Right cardiac atrium (tissue), 5 donors: ENCODE measurements at regions not wholly inside any gene's neighbourhood (a gene's known extent, or its start where the extent isn't known, plus 50 kb on each side); places are given as distances from the start of the nearest gene placed in this dataset.
"Not testable (repeated sequence)": the region's sequence is repeated elsewhere in the genome, so short reads cannot be mapped to it uniquely, and the experiment has no call there.

Experiments
- ATAC-seq, 2 donors: fragments of 200-7000 bp; cut with Tn5 transposase; one replicate each; pipeline versions ENCODE4 v1.8.0 to v1.9.1; 2020; ENCODE audit warnings: moderate library complexity in 2 of 2, mild to moderate bottlenecking in 1 of 2
- DNase-seq, 3 donors: peaks; one replicate each; pipeline ENCODE4 v3.0.0-alpha.2; 2020
- H3K27ac ChIP-seq: one replicate; pipeline ENCODE4 v1.5.1; 2013; ENCODE audit warnings: mild to moderate bottlenecking, low read length, control low read depth, moderate library complexity
- H3K27me3 ChIP-seq: one replicate; pipeline ENCODE4 v1.6.1; 2013; ENCODE audit not compliant: control insufficient read depth, insufficient read depth
- H3K4me1 ChIP-seq: one replicate; pipeline ENCODE4 v1.6.1; 2013; ENCODE audit warnings: low read length; ENCODE audit not compliant: control insufficient read depth, insufficient read depth
- H3K4me3 ChIP-seq: one replicate; pipeline ENCODE4 v1.5.1; 2013; ENCODE audit warnings: low read length, control low read depth
- H3K9me3 ChIP-seq: one replicate; pipeline ENCODE4 v1.6.1; 2013; ENCODE audit warnings: low read length; ENCODE audit not compliant: control insufficient read depth
- WGBS: extraction: QIAGEN DNeasy Blood & Tissue Kit; methylation state at CpG from one replicate; pipeline ENCODE4 v1.1.7; 2013; 5-methylcytosine and 5-hydroxymethylcytosine counted together
- intact Hi-C, 4 donors: fragments of 100-400 bp; cut with DNase I; formaldehyde crosslinking; loops; one replicate each; pipeline versions ENCODE4 v1.11.0 to v1.14.0; 2022 to 2023
- donor health status: healthy with polysubstance abuse.
- donor health status: DM: no; HTN: yes; CAD: no.
- donor health status: DM: no; HTN: no; CAD: no.
- donor health status: DM: no; HTN: yes; CAD: no; lungs with severe emphysema.
- donor health status: DM: yes; HTN: yes; CAD: no.

GRCh38 chr9:72453797-72454196 lies 67.6 kb upstream of the TMC1 start:
- ATAC-seq: no peak
- H3K4me1 ChIP-seq: no peaks in the 10 kb centered on the region
- 86% methylated on average over 3 of the region's 3 CpGs for WGBS

GRCh38 chr9:72446241-72446640 lies 75.2 kb upstream of the TMC1 start:
- not testable (repeated sequence) for ATAC-seq

More at GRCh38 chr9:72453797-72454196, 67.6 kb upstream of the TMC1 start:
- no peaks in the 10 kb centered on the region for H3K27me3 ChIP-seq
- H3K4me3 ChIP-seq: no peak overlapping the region
- no peaks in the 10 kb centered on the region for H3K9me3 ChIP-seq
- intact Hi-C loops: no loop called here
- DNase-seq: no peak
- no peak overlapping the region for H3K27ac ChIP-seq

DNA sequence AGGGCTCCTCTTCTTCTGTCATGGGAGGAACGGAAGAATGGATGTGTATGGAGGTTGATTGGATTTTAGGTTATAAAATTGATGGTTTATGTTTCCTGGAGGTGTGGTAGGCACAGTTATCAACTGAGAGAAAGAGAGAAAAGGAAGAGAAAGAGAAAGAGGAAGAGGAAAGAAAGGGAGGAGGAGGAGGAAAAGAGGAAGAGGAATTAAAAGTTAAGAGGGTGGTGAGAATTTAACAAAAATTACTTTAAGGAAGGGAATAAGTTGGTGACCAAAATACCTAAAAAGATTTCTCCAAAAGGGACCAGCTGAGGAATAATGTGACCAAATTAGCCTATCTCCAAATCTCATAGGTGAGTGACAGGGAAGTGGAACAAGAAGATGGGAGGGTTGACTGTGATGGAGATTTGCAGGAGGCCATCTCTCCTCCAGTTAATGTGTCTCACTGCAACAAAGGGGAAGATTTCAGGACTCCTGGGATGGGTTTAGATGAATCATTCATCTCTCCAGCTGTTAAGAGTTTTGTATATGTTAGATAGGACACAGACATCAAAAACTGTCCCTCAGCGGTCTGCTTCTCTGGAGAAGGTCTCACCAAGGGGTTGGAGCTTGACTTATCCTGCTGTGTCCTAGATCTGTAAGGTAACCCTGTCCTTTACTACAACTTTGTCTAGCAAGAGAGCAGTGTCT lies 76.0 kb upstream of the TMC1 start:
- no peak for ATAC-seq
- no peak overlapping the region for H3K4me3 ChIP-seq
- H3K9me3 ChIP-seq: no peaks in the 10 kb centered on the region
- 86% methylated on average over 2 of the region's 2 CpGs for WGBS
- no peak for DNase-seq
- intact Hi-C loops: no loop called here
- H3K27me3 ChIP-seq: no peaks in the 10 kb centered on the region
- H3K4me1 ChIP-seq: no peaks in the 10 kb centered on the region
- H3K27ac ChIP-seq: no peak overlapping the region

More at GRCh38 chr9:72446241-72446640, 75.2 kb upstream of the TMC1 start:
- DNase-seq, H3K9me3 ChIP-seq, H3K4me3 ChIP-seq, intact Hi-C loops, H3K27me3 ChIP-seq, H3K27ac ChIP-seq, H3K4me1 ChIP-seq: not testable (repeated sequence)
- 84% methylated on average over 5 of the region's 5 CpGs for WGBS

- ATAC-seq: no peak
- no peak overlapping the region for H3K27ac ChIP-seq
- intact Hi-C loops: no loop called here
- H3K27me3 ChIP-seq: no peaks in the 10 kb centered on the region
- H3K9me3 ChIP-seq: no peaks in the 10 kb centered on the region
- WGBS: 90% methylated on average over 1 of the region's 1 CpG
- H3K4me3 ChIP-seq: no peak overlapping the region
- no peaks in the 10 kb centered on the region for H3K4me1 ChIP-seq
- DNase-seq: no peak
Measured at GRCh38 chr9:72444435-72444834, 77.0 kb upstream of the TMC1 start.

DNA sequence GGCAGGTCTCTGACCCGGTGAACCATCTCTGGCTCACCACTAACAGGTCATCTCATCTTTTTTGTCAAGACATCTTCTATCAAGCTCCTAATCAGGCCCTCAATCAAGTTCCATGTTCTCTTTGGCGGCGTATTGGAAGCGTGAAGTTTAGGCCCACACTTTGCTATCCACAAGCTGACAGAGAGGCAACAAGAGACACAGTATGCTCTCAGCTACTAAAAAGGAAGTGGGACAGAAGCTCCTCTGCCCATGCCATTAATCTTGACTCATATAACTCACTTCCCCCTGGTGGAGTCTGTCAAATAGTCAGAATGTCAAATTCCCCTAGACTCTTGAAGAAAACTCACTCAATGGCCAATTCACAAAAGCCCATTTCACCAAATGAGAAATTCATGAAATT lies 77.6 kb upstream of the TMC1 start:
- H3K27me3 ChIP-seq: no peaks in the 10 kb centered on the region
- H3K9me3 ChIP-seq: no peaks in the 10 kb centered on the region
- DNase-seq: no peak
- WGBS: 86% methylated on average over 4 of the region's 4 CpGs
- H3K4me3 ChIP-seq: no peak overlapping the region
- H3K27ac ChIP-seq: no peak overlapping the region
- H3K4me1 ChIP-seq: no peaks in the 10 kb centered on the region
- intact Hi-C loops: no loop called here
- peak in 1 of 2 donors; percentile 54 for ATAC-seq

DNA sequence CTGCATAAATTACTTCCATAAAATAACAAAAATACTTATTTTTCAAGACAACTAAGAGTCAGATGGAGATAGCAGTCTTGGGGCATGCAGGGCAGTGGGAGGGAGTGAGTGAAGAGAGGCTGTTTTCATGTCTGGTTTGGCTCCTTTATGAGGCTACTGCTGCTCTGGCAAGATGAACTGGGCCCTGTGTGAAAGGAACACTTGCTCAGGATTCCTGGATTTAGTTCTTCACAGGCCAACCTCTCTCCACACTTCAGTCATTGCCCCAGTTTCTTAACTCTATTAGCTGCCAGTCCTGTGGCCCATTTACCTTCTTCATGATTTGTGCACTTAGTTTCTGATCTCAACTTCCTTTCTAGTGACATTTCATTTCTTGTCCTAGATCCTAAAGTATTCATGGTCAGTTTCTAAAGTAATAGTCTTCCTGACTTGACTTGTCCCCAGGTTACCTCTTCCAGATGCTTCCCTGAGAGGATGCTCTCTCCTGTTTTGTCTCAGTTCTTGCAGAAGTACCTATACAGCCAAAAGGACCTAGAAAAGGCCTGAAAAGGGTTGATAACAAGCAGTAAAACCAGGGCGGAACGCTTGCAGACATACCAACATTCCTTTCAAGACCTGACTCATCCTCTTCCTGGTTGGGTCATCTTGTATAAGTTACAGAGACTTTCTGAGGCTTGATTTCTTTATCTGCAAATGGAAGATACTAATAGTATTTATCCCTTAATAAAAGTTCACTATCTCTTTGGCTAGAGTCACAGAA lies 77.0 kb upstream of the ZFAND5 start:
- Histone ChIP-seq H3K27ac (no peak overlapping the region), H3K4me1 (no peaks in the 10 kb centered on the region), H3K27me3 (no peaks in the 10 kb centered on the region), H3K4me3 (no peak overlapping the region), H3K9me3 (no peaks in the 10 kb centered on the region)
- no peak for DNase-seq
- WGBS: 66% methylated on average over 2 of the region's 2 CpGs
- no peak for ATAC-seq
- intact Hi-C loops: no loop called here

DNA sequence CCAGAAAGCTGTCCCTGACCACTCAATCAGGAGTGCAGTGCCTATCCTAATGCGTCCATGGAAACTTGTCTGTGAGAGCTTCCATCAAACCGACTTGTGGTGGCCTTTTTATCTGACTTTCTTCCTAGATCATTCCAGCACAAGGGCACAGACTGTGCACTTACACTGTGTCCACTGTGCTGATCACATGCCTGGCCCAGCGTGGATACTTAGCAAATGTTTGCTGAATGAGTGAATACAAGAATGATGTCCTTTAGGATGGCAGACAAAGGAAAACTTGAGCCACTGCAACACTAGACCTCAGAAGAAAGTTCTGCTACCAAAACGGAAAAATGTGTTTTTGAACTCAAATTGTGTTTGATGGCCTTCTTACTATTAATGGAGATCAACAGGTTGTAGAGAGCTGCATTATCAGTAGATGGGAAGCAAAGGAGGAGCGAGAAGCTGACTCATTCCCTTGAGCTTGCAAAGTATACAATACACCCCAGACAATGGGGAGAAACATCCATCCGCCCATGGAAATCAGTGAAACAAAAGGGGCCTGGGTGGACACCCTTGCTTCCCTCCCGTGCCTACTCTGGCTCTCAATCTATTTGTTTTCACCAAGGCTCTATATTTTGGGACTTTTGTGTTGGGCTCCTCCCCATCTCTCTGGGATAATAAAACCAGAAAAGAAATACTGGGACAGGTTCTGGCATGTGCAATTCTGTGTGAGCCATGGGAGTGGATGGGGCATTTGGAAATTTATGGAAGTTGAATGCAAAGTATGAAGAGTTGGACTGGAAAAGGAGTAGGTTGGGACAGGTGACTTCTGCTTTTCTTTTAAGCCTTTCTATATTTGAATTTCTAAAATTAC lies 76.2 kb upstream of the ZFAND5 start:
- ATAC-seq (no peak), DNase-seq (no peak)
- Histone ChIP-seq H3K4me1 (no peaks in the 10 kb centered on the region), H3K27me3 (no peaks in the 10 kb centered on the region), H3K27ac (no peak overlapping the region), H3K4me3 (no peak overlapping the region), H3K9me3 (no peaks in the 10 kb centered on the region)
- intact Hi-C loops: no loop called here
- 86% methylated on average over 7 of the region's 7 CpGs for WGBS

DNA sequence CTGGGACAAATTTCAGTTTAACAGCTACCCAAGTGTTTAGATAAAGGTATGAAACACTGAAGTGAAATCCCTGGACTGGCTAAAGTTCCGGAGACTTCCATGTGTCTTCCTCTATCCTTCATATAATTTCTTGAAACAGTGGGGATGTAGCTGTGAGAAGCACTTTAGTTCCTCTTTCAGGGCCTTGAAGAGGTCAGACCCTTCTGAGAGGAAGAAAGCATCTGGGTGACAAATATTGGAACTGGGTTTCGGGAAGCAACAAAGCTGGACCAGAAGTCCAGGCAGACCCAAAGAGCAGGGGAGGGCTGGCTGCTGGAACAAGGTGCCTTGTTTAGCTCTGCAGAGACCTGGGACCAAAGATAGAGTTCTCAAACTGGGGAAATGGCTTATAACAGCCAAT lies 75.4 kb upstream of the ZFAND5 start:
- WGBS: 87% methylated on average over 2 of the region's 2 CpGs
- no peak overlapping the region for H3K27ac ChIP-seq
- DNase-seq (no peak), ATAC-seq (peak; percentile 14 to 38)
- H3K27me3 ChIP-seq: no peaks in the 10 kb centered on the region
- no peaks in the 10 kb centered on the region for H3K4me1 ChIP-seq
- no peaks in the 10 kb centered on the region for H3K9me3 ChIP-seq
- intact Hi-C loops: no loop called here
- H3K4me3 ChIP-seq: no peak overlapping the region

DNA sequence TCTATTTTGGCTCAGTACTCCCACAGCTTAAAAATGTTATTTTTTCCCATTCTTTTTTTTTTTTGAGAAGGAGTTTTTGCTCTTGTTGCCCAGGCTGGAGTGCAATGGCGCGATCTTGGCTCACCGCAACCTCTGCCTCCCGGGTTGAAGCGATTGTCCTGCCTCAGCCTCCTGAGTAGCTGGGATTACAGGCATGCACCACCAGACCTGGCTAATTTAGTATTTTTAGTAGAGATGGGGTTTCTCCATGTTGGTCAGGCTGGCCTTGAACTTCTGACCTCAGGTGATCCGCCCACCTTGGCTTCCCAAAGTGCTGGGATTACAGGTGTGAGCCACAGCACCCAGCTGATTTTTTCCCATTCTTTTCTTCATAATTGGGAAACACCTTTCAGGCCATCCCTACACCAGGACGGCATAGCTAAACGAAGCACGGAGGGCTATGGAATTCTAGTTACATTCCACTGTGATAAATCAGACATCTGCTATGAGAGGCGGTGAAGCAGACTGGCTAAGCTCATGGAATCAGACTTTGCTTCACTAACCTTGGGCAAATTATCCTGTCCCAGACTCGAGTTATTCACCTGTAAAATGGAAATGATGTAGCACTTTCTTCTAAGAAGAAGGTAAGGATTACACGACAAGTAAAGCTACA lies 68.7 kb upstream of the ZFAND5 start:
- H3K4me1 ChIP-seq, DNase-seq, H3K27me3 ChIP-seq, H3K4me3 ChIP-seq, ATAC-seq, intact Hi-C loops, H3K27ac ChIP-seq, H3K9me3 ChIP-seq: not testable (repeated sequence)
- 74% methylated on average over 12 of the region's 12 CpGs for whole genome bisulfite sequencing

GRCh38 chr9:72431036-72431435 lies 66.0 kb upstream of the ZFAND5 start:
- ATAC-seq: no peak
- DNase-seq: no peak
- no peak overlapping the region for H3K4me3 ChIP-seq
- H3K9me3 ChIP-seq: no peaks in the 10 kb centered on the region
- H3K27me3 ChIP-seq: no peaks in the 10 kb centered on the region
- WGBS: 92% methylated on average over 4 of the region's 4 CpGs
- H3K27ac ChIP-seq: no peak overlapping the region
- intact Hi-C loops: no loop called here
- H3K4me1 ChIP-seq: no peaks in the 10 kb centered on the region
